Daoy (cell line): ENCODE measurements at regions not wholly inside any gene's neighbourhood (a gene's known extent, or its start where the extent isn't known, plus 50 kb on each side); places are given as distances from the start of the nearest gene placed in this dataset.

Experiments
- DNase-seq: peaks from one replicate; pipeline ENCODE4 v3.0.0-alpha.2; 2015; ENCODE audit warnings: low read depth

- no peak for DNase-seq
Measured at GRCh38 chr3:171956181-171956683, 83.1 kb upstream of the FNDC3B start.

GRCh38 chr3:171956705-171957104, 82.7 kb upstream of the FNDC3B start:
- DNase-seq: no peak

- no peak for DNase-seq
Measured at GRCh38 chr3:171959532-171960089, 79.8 kb upstream of the FNDC3B start.

GRCh38 chr3:171960159-171960558, 79.2 kb upstream of the FNDC3B start:
- no peak for DNase-seq

GRCh38 chr3:171962137-171962720, 77.1 kb upstream of the FNDC3B start:
- no peak for DNase-seq

GRCh38 chr3:171963546-171963945, 75.8 kb upstream of the FNDC3B start:
- DNase-seq: no peak

GRCh38 chr3:171965067-171965712, 74.2 kb upstream of the FNDC3B start:
- DNase-seq: no peak

GRCh38 chr3:171966533-171967136, 72.7 kb upstream of the FNDC3B start:
- DNase-seq: no peak

- peak; percentile 72 for DNase-seq
Measured at GRCh38 chr3:171967137-171967783, 72.1 kb upstream of the FNDC3B start.

GRCh38 chr3:171967932-171968678, 71.3 kb upstream of the FNDC3B start:
- DNase-seq: peak; percentile 80

GRCh38 chr3:171970301-171970788, 69.0 kb upstream of the FNDC3B start:
- DNase-seq: no peak

GRCh38 chr3:171971919-171972514, 67.4 kb upstream of the FNDC3B start:
- DNase-seq: no peak

- DNase-seq: no peak
Measured at GRCh38 chr3:171972871-171973348, 66.5 kb upstream of the FNDC3B start.

GRCh38 chr3:171974986-171975837, 64.2 kb upstream of the FNDC3B start:
- no peak for DNase-seq

- DNase-seq: no peak
Measured at GRCh38 chr3:171976526-171976925, 62.9 kb upstream of the FNDC3B start.

GRCh38 chr3:171977441-171977840, 61.9 kb upstream of the FNDC3B start:
- no peak for DNase-seq

GRCh38 chr3:171977860-171978259, 61.5 kb upstream of the FNDC3B start:
- DNase-seq: no peak

GRCh38 chr3:171978390-171978789, 61.0 kb upstream of the FNDC3B start:
- DNase-seq: no peak

- no peak for DNase-seq
Measured at GRCh38 chr3:171979081-171979480, 60.3 kb upstream of the FNDC3B start.
